ENCODE measurements at regions not wholly inside any gene's neighbourhood (a gene's known extent, or its start where the extent isn't known, plus 50 kb on each side); places are given as distances from the start of the nearest gene placed in this dataset.

GRCh38 chr1:221793439-221794078, 51.7 kb upstream of the DUSP10 start:
- DNase-seq (ENCODE audit: extremely low spot score, insufficient read length, low read depth): no peak
- FAIRE-seq: peak; percentile 99

- DNase-seq (ENCODE audit: extremely low spot score, insufficient read length, low read depth) (no peak), FAIRE-seq (no peak)
Observed at GRCh38 chr1:221791846-221792245, 50.0 kb upstream of the DUSP10 start.
